A549 (cell line): ENCODE measurements at regions not wholly inside any gene's neighbourhood (a gene's known extent, or its start where the extent isn't known, plus 50 kb on each side); places are given as distances from the start of the nearest gene placed in this dataset.
"Not testable (repeated sequence)": the region's sequence is repeated elsewhere in the genome, so short reads cannot be mapped to it uniquely, and the experiment has no call there.

ENCODE experiments used
- ATAC-seq, 2 experiments: fragments of 200-7000 bp in 1 of 2; fragments of >200 bp in 1 of 2; cut with Nextera tagmentation in 1 of 2; cut with Tn5 transposase in 1 of 2; 3 replicates each; pipeline versions ENCODE4 v1.8.0 to v1.9.1; 2018 to 2020; ENCODE audit warnings: mild to moderate bottlenecking in 1 of 2, moderate library complexity in 1 of 2
- CTCF ChIA-PET: fragments of 300-600 bp; sonication (Branson Sonifier 250); formaldehyde crosslinking; extraction: SDS; loops from one replicate; lab custom pipeline; 2021; ENCODE audit warnings: antibody characterized with exemption, inconsistent platforms; lab: Yijun Ruan, JAX
- POLR2A ChIA-PET: fragments of 350-600 bp; formaldehyde crosslinking; extraction: SDS; loops from one replicate; lab custom pipeline; 2021; ENCODE audit warnings: antibody characterized with exemption, inconsistent platforms; lab: Yijun Ruan, JAX
- DNase-seq, 2 experiments: peaks; one replicate each; pipeline versions ENCODE4 v3.0.0 to v3.0.0-alpha.2; 2011 to 2016; ENCODE audit warnings: low read depth in 1 of 2, low spot score in 1 of 2
- FAIRE-seq: peaks from 2 replicates; lab custom pipeline; 2011; peaks lifted over from hg19 to GRCh38; lab: Jason Lieb, UNC
- H3K27ac ChIP-seq, 2 experiments: fragments of >200 bp; sonication (Bioruptor Twin); formaldehyde crosslinking; 3 replicates each; pipeline ENCODE4 v1.5.1; 2016 to 2017
- H3K4me1 ChIP-seq: fragments of >200 bp; sonication (Bioruptor Twin); formaldehyde crosslinking; 3 replicates; pipeline ENCODE4 v1.6.1; 2016
- H3K4me2 ChIP-seq: fragments of >200 bp; sonication (Bioruptor Twin); formaldehyde crosslinking; 3 replicates; pipeline ENCODE4 v1.6.1; 2016
- H3K4me3 ChIP-seq: fragments of >200 bp; sonication (Bioruptor Twin); formaldehyde crosslinking; 3 replicates; pipeline ENCODE4 v1.5.1; 2016
- H3K9me3 ChIP-seq: fragments of >200 bp; sonication (Bioruptor Twin); formaldehyde crosslinking; 3 replicates; pipeline ENCODE4 v1.6.1; 2016
- CEBPB ChIP-seq, 2 experiments: fragments of >200 bp in 1 of 2; sonication (Bioruptor Twin) in 1 of 2; formaldehyde crosslinking in 1 of 2; IDR thresholded peaks; 2 replicates each; pipeline ENCODE4 v1.6.1; 2012 to 2016
- CHD2 ChIP-seq: fragments of 150-350 bp; IDR thresholded peaks from 2 replicates; pipeline ENCODE4 v1.6.1; 2014; ENCODE audit warnings: low read length; ENCODE audit not compliant: partially characterized antibody
- CHD4 ChIP-seq: fragments of 200-600 bp; sonication (generic); IDR thresholded peaks from 2 replicates; pipeline ENCODE4 v1.6.1; 2016; ENCODE audit warnings: antibody characterized with exemption, mild to moderate bottlenecking, borderline replicate concordance
- CTCF ChIP-seq: fragments of >200 bp; sonication (Bioruptor Twin); formaldehyde crosslinking; IDR thresholded peaks from 3 replicates; pipeline ENCODE4 v1.5.1; 2016
- EP300 ChIP-seq, 2 experiments: fragments of >200 bp; sonication (Bioruptor Twin); formaldehyde crosslinking; IDR thresholded peaks; 2 replicates in 1 of 2; 3 replicates in 1 of 2; pipeline ENCODE4 v1.6.1; 2016 to 2017
- FOSB ChIP-seq: fragments of 250-450 bp; sonication (Bioruptor Pico); IDR thresholded peaks from 2 replicates; pipeline ENCODE4 v1.5.0; 2020; ENCODE audit warnings: mild to moderate bottlenecking, moderate library complexity
- FOSL2 ChIP-seq, 2 experiments: fragments of 450-650 bp in 1 of 2; fragments of >200 bp in 1 of 2; sonication (Bioruptor Twin) in 1 of 2; formaldehyde crosslinking; IDR thresholded peaks; 2 replicates each; pipeline versions ENCODE4 v1.5.0 to v1.6.1; 2016 to 2020; ENCODE audit warnings: mild to moderate bottlenecking in 1 of 2, moderate library complexity in 1 of 2
- FOXS1 ChIP-seq: fragments of 250-450 bp; sonication (Bioruptor Pico); IDR thresholded peaks from 2 replicates; pipeline ENCODE4 v1.5.0; 2020; ENCODE audit warnings: mild to moderate bottlenecking, moderate library complexity
- GATA3 ChIP-seq: IDR thresholded peaks from 2 replicates; pipeline ENCODE4 v1.6.1; 2012; ENCODE audit warnings: borderline replicate concordance
- JUN ChIP-seq, 2 experiments: fragments of >200 bp; sonication (Bioruptor Twin); formaldehyde crosslinking; IDR thresholded peaks; 2 replicates in 1 of 2; 3 replicates in 1 of 2; pipeline ENCODE4 v1.6.1; 2016 to 2017
- KDM1A ChIP-seq: fragments of 200-600 bp; sonication (generic); IDR thresholded peaks from 2 replicates; pipeline ENCODE4 v1.6.1; 2016; ENCODE audit warnings: low read depth, mild to moderate bottlenecking
- KDM5A ChIP-seq: fragments of 200-600 bp; sonication (generic); IDR thresholded peaks from 2 replicates; pipeline ENCODE4 v1.6.1; 2016; ENCODE audit warnings: antibody characterized with exemption, mild to moderate bottlenecking
- MAFK ChIP-seq: fragments of 450-650 bp; IDR thresholded peaks from 2 replicates; pipeline ENCODE4 v1.6.1; 2014; ENCODE audit not compliant: partially characterized antibody
- NFE2L2 ChIP-seq: fragments of 150-350 bp; conservative IDR thresholded peaks from 2 replicates; pipeline ENCODE4 v1.6.1; 2014; ENCODE audit warnings: low read length
- NPAS2 ChIP-seq: fragments of 250-450 bp; sonication (Bioruptor Pico); IDR thresholded peaks from 2 replicates; pipeline ENCODE4 v1.8.0; 2022; ENCODE audit warnings: mild to moderate bottlenecking, moderate library complexity, borderline replicate concordance
- NR3C1 ChIP-seq: fragments of >200 bp; sonication (Bioruptor Twin); formaldehyde crosslinking; IDR thresholded peaks from 3 replicates; pipeline ENCODE4 v1.6.1; 2017
- PHF8 ChIP-seq: fragments of 200-600 bp; sonication (generic); IDR thresholded peaks from 2 replicates; pipeline ENCODE4 v1.6.1; 2016; ENCODE audit warnings: low read depth, mild to moderate bottlenecking, antibody characterized with exemption, moderate library complexity, borderline replicate concordance
- POLR2A ChIP-seq: IDR thresholded peaks from 2 replicates; pipeline ENCODE4 v1.6.1; 2012; ENCODE audit warnings: mild to moderate bottlenecking, low read length
- RCOR1 ChIP-seq: fragments of 150-350 bp; IDR thresholded peaks from 2 replicates; pipeline ENCODE4 v1.6.1; 2014; ENCODE audit warnings: antibody characterized with exemption, low read length, low read depth
- REST ChIP-seq: fragments of 200-600 bp; sonication (generic); IDR thresholded peaks from 2 replicates; pipeline ENCODE4 v1.6.1; 2016; ENCODE audit warnings: antibody characterized with exemption, mild to moderate bottlenecking, moderate library complexity
- RFX5 ChIP-seq: fragments of 450-650 bp; IDR thresholded peaks from 2 replicates; pipeline ENCODE4 v1.7.1; 2014; ENCODE audit warnings: antibody characterized with exemption, mild to moderate bottlenecking, moderate library complexity
- SMC3 ChIP-seq: fragments of >200 bp; sonication (Bioruptor Twin); formaldehyde crosslinking; IDR thresholded peaks from 3 replicates; pipeline ENCODE4 v1.6.1; 2018; ENCODE audit warnings: inconsistent platforms
- ZC3H11A ChIP-seq: fragments of 450-650 bp; IDR thresholded peaks from 2 replicates; pipeline ENCODE4 v1.6.1; 2014; ENCODE audit warnings: antibody characterized with exemption, mild to moderate bottlenecking
- WGBS: methylation state at CpG from one replicate; pipeline ENCODE4 v1.1.6; 2017; ENCODE audit errors: missing lambda C conversion rate; 5-methylcytosine and 5-hydroxymethylcytosine counted together
- TF ChIP-seq, protein P1 (sequence below): fragments of 450-650 bp; IDR thresholded peaks from 2 replicates; pipeline ENCODE4 v1.6.1; 2014; ENCODE audit warnings: antibody characterized with exemption
- TF ChIP-seq, protein P2 (sequence below): fragments of 250-450 bp; sonication (Bioruptor Pico); IDR thresholded peaks from 2 replicates; pipeline ENCODE4 v1.5.0; 2021; ENCODE audit warnings: mild to moderate bottlenecking, moderate library complexity, borderline replicate concordance
- TF ChIP-seq, protein P3 (sequence below): fragments of 250-450 bp; sonication (Bioruptor Pico); IDR thresholded peaks from 2 replicates; pipeline ENCODE4 v1.5.0; 2020; ENCODE audit warnings: low read depth, mild to moderate bottlenecking, moderate library complexity

DNA sequence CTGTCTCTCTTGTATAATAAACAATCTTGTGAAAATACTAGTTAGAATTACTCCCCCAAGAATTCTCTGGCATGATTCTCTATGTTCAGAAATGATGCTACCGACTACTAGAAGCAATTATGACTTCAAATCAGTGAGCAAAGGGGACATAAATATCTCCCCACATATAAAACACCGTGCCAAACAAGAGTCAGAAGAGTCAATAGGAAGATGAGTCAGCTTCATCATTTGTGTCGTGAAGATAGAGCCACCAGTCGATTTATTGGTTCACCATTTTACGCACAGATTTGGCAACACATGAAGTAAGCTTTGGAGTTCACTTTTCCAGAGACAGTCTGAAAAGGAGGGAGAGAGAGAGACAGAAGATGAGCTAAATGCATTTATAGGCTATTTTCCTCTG, 650.9 kb downstream of the CCDC85A start:
- FAIRE-seq (no peak), DNase-seq (no peak), ATAC-seq (no peak)
- Histone ChIP-seq H3K27ac (no peak overlapping the region), H3K4me3 (no peak overlapping the region), H3K4me1 (no peaks in the 10 kb centered on the region), H3K9me3 (peaks cover 7% of the 10 kb centered on the region; the same call in 2 of the 3 replicates), H3K4me2 (no peak overlapping the region)
- TF ChIP-seq, protein P1, sequence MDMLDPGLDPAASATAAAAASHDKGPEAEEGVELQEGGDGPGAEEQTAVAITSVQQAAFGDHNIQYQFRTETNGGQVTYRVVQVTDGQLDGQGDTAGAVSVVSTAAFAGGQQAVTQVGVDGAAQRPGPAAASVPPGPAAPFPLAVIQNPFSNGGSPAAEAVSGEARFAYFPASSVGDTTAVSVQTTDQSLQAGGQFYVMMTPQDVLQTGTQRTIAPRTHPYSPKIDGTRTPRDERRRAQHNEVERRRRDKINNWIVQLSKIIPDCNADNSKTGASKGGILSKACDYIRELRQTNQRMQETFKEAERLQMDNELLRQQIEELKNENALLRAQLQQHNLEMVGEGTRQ, result no peak
- TF ChIP-seq SMC3, result no peak
- TF ChIP-seq POLR2A, result no peak
- TF ChIP-seq REST, result no peak
- no peak for TF ChIP-seq CHD4
- TF ChIP-seq ZC3H11A, result no peak
- no peak for TF ChIP-seq EP300 (IDR thresholded peaks at IDR 0.05)
- no peak for TF ChIP-seq NFE2L2
- TF ChIP-seq JUN (IDR thresholded peaks at IDR 0.05), result no peak
- TF ChIP-seq KDM1A, result no peak
- no peak for TF ChIP-seq FOSB (CRISPR knock-in tag)
- TF ChIP-seq KDM5A, result no peak
- TF ChIP-seq CTCF, result no peak
- TF ChIP-seq FOXS1, result no peak
- TF ChIP-seq, protein P2, sequence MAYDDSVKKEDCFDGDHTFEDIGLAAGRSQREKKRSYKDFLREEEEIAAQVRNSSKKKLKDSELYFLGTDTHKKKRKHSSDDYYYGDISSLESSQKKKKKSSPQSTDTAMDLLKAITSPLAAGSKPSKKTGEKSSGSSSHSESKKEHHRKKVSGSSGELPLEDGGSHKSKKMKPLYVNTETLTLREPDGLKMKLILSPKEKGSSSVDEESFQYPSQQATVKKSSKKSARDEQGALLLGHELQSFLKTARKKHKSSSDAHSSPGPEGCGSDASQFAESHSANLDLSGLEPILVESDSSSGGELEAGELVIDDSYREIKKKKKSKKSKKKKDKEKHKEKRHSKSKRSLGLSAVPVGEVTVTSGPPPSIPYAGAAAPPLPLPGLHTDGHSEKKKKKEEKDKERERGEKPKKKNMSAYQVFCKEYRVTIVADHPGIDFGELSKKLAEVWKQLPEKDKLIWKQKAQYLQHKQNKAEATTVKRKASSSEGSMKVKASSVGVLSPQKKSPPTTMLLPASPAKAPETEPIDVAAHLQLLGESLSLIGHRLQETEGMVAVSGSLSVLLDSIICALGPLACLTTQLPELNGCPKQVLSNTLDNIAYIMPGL, result no peak
- no peak for TF ChIP-seq NPAS2 (CRISPR knock-in tag)
- 8% methylated on average over 5 of the region's 5 CpGs for WGBS
- POLR2A ChIA-PET, result no interaction called here
- CTCF ChIA-PET, result no interaction called here

GRCh38 chr2:56840009-56840408, 656.2 kb downstream of the CCDC85A start:
- H3K4me1 ChIP-seq, DNase-seq, POLR2A ChIA-PET, H3K27ac ChIP-seq, H3K4me2 ChIP-seq, H3K4me3 ChIP-seq, ATAC-seq, FAIRE-seq, CTCF ChIA-PET: not testable (repeated sequence)
- H3K9me3 ChIP-seq, result peaks cover 19% of the 10 kb centered on the region; the same call in 2 of the 3 replicates

- DNase-seq (no peak), ATAC-seq (no peak), FAIRE-seq (no peak)
- H3K4me1 ChIP-seq, result no peaks in the 10 kb centered on the region
- H3K4me2 ChIP-seq, result no peak overlapping the region
- ChIA-PET CTCF (no interaction called here), POLR2A (no interaction called here)
- H3K4me3 ChIP-seq, result no peak overlapping the region
- no peaks in the 10 kb centered on the region for H3K9me3 ChIP-seq
- H3K27ac ChIP-seq, result no peak overlapping the region
- no peak for TF ChIP-seq CHD2
- TF ChIP-seq CEBPB (IDR thresholded peaks at IDR 0.05), result no peak
- no peak for TF ChIP-seq PHF8
- TF ChIP-seq, protein P2, result no peak
- TF ChIP-seq RCOR1, result no peak
- no peak for TF ChIP-seq FOSL2 (IDR thresholded peaks at IDR 0.05)
- no peak for TF ChIP-seq FOSL2 (CRISPR knock-in tag; IDR thresholded peaks at IDR 0.05)
- no peak for TF ChIP-seq FOSB (CRISPR knock-in tag)
- no peak for TF ChIP-seq NR3C1
- no peak for TF ChIP-seq MAFK
- TF ChIP-seq GATA3, result no peak
- TF ChIP-seq, protein P3, sequence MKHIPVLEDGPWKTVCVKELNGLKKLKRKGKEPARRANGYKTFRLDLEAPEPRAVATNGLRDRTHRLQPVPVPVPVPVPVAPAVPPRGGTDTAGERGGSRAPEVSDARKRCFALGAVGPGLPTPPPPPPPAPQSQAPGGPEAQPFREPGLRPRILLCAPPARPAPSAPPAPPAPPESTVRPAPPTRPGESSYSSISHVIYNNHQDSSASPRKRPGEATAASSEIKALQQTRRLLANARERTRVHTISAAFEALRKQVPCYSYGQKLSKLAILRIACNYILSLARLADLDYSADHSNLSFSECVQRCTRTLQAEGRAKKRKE (CRISPR knock-in tag), result no peak
- TF ChIP-seq RFX5, result no peak
- TF ChIP-seq FOXS1, result no peak
These were observed 677.2 kb downstream of the CCDC85A start for GRCh38 chr2:56860991-56861390.
